Activated CD8-positive, alpha-beta memory T cell treated with anti-CD3 and anti-CD28 coated beads for 24 hours (primary cell): ENCODE measurements at regions not wholly inside any gene's neighbourhood (a gene's known extent, or its start where the extent isn't known, plus 50 kb on each side); places are given as distances from the start of the nearest gene placed in this dataset.

Source experiments
- DNase-seq: peaks from one replicate; pipeline ENCODE4 v3.0.0-alpha.2; 2020

DNA sequence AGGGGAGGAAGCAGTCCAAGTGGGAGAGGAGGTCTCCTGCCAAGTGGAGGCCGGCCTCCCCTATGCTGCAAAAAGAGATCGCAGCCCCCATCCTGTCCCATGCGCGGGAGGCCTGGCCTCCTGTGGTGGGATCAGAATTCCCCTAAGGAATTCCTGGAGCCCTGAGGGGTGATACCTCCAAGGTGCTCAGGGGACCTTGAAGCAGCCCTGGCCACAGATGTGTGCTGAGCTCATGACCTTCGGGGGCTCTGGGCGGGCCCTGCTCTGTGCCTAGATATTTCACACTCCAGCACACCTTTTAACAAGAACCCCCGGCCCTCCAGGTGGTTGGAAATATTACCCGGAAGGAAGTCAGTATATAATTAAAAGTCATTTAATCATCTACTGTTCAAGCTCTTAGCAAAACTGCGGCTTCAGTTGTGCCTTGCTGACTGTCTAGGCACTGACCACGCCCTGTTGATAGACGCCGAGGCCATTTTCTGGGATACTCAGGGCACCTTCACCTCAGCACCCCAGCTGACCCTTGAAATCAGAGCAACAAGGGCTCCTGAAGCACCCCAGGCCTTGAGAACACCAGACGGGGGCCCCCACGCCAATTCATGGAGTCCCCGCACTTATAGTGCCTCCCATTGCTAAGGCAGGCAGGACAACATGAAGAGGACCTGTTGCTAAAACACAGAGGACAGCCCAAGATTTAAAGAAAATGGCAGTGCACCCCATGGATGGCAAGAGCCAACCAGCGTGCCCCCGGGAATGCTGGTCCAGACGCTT is 119.1 kb downstream of the NDUFA10 start:
- no peak for DNase-seq

DNA sequence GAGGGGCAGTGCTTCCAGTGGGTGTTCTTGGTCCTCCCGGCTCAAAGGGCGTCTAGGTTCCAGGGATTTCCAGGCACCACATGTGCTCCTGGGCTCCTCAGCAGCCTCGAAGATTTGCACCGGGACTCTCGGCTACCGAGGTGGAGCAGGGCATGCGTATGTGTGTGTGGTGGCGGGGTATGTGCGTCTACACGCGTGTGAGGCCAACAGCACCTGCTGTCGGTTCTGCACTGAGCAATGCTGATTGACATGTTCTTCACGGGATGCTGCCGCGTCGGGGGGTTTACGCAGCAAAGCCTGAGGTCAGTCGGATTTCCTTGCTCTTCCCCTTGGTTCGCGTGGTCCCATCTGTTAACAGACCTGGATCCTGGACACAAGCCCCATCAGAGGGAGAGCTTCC is 119.8 kb downstream of the NDUFA10 start:
- no peak for DNase-seq

DNA sequence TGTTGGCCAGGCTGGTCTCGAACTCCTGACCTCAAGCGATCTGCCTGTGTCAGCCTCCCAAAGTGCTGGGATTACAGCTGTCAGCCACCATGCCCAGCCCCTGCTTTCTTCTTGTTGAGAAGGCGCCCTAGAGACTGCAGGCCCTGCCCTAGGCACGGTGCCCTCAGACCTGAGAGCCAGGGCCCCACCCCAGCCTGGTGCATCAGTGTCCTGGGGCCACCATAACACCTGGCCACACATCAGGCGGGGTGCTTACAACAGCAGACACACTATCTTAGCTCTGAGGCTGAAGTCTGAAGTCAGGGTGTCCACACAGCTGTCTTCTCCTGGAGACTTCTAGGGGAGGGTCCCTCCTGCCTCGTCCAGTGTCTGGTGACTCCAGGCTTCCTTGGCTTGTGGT is 120.6 kb downstream of the NDUFA10 start:
- DNase-seq: no peak

- DNase-seq: no peak
Observed at GRCh38 chr2:239903803-239904202, 121.3 kb downstream of the NDUFA10 start.

DNA sequence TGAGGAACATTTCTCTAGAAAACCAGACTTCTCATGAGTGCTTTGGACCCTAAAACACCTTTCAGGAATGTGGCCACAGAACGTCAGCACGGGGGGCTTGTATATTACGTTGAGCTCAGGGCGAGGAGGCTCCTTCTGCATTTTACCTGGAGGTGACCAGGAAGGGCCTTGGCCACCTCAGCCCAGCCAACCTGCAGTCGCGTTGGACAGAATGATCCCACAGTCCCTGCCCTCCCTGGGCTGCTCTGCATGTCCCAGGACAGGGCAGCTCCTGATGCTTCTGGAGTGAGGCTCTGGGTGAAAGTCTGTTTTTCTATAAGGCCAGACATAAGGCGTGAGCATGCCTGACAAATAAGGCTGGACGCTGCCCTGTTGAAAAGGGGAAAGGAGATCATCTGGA is 121.9 kb downstream of the NDUFA10 start:
- no peak for DNase-seq

GRCh38 chr2:239902749-239903201 is 122.4 kb downstream of the NDUFA10 start:
- no peak for DNase-seq

- peak; percentile 40 for DNase-seq
Observed at GRCh38 chr2:239898292-239898925, 126.7 kb downstream of the NDUFA10 start.

- peak; percentile 28 for DNase-seq
Observed at GRCh38 chr2:239897596-239898235, 127.4 kb downstream of the NDUFA10 start.

DNA sequence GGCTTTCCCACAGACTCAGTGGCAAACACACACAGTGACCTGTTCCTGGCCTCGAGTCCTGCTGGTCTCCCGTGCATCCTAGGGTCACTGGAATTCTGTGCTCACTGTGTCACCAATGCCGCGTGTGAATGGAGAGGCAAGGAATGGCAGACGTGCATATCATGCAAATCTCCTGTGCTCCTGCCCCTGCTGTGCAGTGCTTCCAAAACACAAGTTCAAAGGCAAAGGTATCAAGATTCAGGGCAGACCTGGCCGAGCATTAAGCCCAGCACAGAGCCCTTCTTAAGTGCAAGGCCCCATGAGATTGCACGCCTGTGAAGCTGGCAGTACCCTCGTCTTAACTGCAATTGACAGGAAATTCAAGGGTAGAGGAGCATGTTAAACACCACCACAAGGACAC is 129.1 kb downstream of the NDUFA10 start:
- DNase-seq: peak; percentile 26

DNA sequence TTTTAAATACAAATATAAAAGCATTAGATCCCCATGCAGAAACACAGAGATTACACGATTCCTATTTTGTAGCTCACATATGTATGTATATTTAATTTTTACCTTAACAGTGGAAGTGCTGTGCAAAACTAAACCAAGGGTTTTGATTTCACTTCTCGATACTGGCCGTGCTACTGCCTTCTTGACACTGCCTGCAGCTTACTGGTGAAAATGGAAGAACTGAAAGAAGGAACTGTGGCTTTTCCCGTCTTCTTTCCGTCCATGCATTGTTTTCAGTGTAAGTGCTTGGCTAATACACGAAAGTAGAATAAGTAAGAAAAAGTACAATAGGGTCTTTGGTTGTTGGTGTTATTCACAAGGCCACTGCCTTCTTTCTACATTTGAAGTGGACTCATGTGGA is 129.5 kb downstream of the NDUFA10 start:
- DNase-seq: peak; percentile 5

DNA sequence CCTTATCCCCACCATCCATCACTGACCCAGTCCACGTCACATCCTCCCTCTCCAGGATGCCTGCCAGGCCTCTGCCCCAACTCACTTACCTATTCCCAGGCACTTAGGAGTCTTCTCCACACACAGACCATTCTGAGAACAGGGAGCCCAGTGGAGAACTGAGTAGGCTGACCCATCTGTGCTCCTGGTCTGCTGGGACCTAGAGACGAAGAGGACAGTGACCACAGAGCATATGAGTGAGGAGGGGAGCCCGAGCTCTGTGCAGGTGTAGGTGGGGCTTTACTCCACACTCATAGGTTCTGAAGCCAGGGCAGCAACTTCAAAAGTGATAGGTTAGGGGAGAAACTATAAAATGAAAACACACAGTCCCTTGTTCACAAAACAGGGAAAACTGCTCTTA is 130.0 kb downstream of the NDUFA10 start:
- DNase-seq: peak; percentile 24

- peak; percentile 46 for DNase-seq
Observed at GRCh38 chr2:239894276-239894675, 130.9 kb downstream of the NDUFA10 start.

DNA sequence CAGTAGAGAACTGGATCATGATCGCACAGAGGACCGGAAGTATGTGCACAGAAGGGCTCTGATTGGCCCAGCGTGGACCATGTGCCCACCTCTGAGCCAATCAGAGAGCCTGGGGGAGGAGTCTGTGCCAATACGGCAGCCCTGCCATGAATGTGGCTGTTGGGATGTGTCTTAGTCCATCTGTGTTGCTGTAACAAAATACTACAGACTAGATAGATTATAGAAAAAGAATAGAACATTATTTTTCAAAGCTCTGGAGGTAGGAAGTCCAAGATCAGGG is 132.0 kb downstream of the NDUFA10 start:
- DNase-seq: no peak

GRCh38 chr2:239892441-239893235 is 132.5 kb downstream of the NDUFA10 start:
- peak; percentile 46 for DNase-seq

DNA sequence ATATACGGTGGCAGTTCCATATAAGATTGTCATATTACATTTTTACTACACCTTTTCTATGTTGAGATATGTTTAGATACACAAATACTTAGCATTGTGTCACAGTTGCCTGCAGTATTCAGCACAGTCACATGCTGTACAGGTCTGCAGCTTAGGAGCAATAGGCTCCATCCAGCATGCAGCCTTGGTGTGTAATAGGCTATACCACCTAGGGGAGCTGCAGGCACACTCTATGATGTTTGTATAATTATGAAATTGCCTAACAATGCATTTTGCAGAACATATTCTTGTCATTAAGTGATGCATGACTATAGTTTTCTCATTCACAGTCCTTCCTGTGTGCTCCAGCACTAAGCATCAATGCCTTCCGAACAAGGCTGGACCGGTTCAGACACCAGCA is 133.4 kb downstream of the NDUFA10 start:
- peak; percentile 4 for DNase-seq

- DNase-seq: no peak
Observed at GRCh38 chr2:239890206-239890746, 134.9 kb downstream of the NDUFA10 start.

DNA sequence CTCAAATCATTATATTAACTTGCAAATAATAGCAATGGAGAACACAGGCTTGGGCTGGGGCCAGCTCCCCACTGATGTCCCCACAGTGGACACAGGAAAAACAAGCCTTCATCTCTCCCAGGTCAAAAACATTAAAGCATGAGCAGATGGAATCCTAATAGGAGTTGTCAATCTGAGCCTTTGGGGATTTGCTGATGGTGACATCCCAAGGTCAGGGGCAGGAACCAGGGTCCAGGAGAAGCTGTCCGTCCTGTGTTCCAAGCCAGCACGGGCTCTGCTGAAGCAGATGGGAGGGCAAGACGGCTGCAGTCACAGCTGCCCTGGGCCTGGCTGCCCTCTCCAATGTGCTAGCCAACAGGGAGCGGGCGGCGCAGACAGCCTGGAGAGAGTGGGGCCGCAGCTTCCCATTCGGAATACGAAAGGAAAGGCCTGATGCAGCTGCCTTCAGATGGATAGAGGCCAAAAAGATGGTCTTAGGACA is 135.5 kb downstream of the NDUFA10 start:
- DNase-seq: no peak

DNA sequence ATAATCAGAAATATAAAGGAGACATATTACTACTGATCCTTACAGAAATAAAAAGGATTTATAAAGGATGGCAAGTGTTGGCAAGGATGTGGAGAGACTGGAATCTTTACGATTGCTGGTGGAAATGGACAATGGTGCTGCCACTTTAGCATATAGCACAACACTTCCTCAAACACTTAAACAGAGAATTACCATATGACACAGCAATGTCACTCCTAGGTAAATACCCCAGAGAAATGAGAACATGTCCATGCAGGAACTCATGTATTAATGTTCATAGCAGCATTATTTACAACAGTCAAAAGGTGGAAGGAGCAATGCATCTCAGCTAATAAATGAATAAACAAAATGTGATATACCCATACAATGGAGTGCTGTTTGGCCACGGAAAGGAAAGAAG is 137.5 kb downstream of the NDUFA10 start:
- DNase-seq: no peak

DNA sequence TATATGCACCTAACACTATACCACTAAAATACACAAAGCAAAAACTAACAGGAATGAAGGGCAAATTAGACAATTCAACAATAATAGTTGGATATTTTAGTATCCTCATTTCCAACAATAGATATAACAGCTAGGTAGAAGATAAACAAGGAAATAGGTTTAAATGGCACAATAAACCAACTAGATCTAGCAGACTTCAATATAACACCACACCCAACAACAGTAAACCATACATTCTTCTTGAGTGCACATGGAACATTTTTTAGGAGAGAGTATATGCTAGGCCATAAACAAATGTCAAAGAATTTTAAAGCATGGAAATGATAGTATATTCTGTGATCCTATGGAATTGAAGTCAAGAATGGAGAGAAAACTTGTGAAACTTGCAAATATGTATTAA is 138.4 kb downstream of the NDUFA10 start:
- no peak for DNase-seq

DNA sequence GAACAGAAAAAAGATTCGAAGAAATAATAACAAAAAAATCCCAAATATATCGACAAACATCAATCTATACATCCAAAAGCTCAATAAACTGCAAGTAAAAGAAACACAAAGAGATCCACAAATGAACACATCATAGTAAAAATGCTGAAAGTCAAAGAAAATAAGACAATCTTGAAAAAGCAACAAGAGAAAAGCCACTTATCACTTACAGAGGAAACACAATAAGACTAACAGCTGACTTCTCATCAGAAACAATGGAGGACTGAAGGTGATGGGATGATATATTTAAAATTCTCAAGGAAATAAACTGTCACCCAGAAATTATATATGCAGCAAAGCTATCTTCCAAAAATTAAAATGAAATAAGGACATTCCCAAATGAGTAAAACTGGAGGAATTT is 140.3 kb downstream of the NDUFA10 start:
- DNase-seq: no peak

GRCh38 chr2:239884051-239884405 is 141.1 kb downstream of the NDUFA10 start:
- DNase-seq: peak; percentile 40

DNA sequence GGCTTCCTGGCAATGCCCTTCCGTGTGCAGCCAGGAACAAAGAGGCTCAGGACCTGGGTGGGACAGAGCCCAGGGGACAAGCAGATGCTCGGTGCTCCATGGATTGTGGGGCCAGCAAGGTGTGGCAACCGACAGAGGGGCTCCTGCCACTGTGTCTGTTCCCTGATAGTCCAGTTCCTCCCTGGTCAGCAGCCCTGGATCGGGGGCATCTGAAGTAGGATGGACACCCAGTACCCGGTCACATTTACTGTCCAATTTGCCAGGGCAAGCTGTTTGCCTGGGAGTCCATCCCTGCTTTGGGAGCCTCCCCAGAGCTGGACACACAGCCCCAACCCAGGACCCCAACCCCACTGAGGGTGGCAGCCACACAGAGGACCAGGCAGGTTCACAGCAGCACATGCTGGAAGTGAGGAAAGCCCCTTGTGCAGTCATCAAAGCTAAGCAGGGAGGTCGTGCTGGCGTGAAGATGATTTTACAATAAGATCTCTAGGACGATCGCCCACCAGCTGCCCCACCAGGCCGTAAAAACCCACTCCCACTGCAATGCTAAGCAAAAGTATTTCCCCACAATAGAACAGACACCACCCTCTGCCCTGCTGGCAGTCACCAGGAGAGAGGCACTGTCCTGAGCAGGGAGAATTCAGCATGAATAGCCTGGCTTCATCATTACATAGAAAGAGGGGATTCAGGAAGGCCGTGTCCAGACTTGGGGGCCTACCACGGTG is 141.7 kb downstream of the NDUFA10 start:
- peak; percentile 47 for DNase-seq
